H9 (cell line): ENCODE measurements at regions not wholly inside any gene's neighbourhood (a gene's known extent, or its start where the extent isn't known, plus 50 kb on each side); places are given as distances from the start of the nearest gene placed in this dataset.

Source experiments
- DNase-seq: peaks from one replicate; pipeline ENCODE4 v3.0.0-alpha.2; 2017
- H2AFZ ChIP-seq: one replicate; pipeline ENCODE4 v1.6.1; 2013; ENCODE audit warnings: mild to moderate bottlenecking, low read length, control low read depth, moderate library complexity
- H2AK5ac ChIP-seq: 2 replicates; pipeline ENCODE4 v1.6.1; 2013; ENCODE audit warnings: low read length, control low read depth, mixed read lengths; ENCODE audit not compliant: insufficient read length
- H2BK120ac ChIP-seq: one replicate; pipeline ENCODE4 v1.6.1; 2013; ENCODE audit warnings: low read depth, mild to moderate bottlenecking, low read length, control low read depth, inconsistent platforms; ENCODE audit not compliant: poor library complexity, severe bottlenecking
- H2BK12ac ChIP-seq: 2 replicates; pipeline ENCODE4 v1.6.1; 2013; ENCODE audit warnings: low read length, control low read depth, mixed read lengths, low read depth; ENCODE audit not compliant: insufficient read length
- H2BK15ac ChIP-seq: 2 replicates; pipeline ENCODE4 v1.6.1; 2013; ENCODE audit warnings: low read depth, low read length, control low read depth
- H2BK20ac ChIP-seq: one replicate; pipeline ENCODE4 v1.6.1; 2013; ENCODE audit warnings: low read depth, mild to moderate bottlenecking, low read length, control low read depth, inconsistent platforms; ENCODE audit not compliant: poor library complexity, severe bottlenecking
- H2BK5ac ChIP-seq: 2 replicates; pipeline ENCODE4 v1.6.1; 2013; ENCODE audit warnings: low read length, control low read depth, mixed read lengths; ENCODE audit not compliant: insufficient read length
- H3K14ac ChIP-seq: 2 replicates; pipeline ENCODE4 v1.6.1; 2013; ENCODE audit warnings: low read length, control low read depth; ENCODE audit not compliant: insufficient read depth
- H3K18ac ChIP-seq: 2 replicates; pipeline ENCODE4 v1.6.1; 2013; ENCODE audit warnings: low read depth, mild to moderate bottlenecking, mixed read lengths, low read length, control low read depth; ENCODE audit not compliant: insufficient read length
- H3K23ac ChIP-seq: 2 replicates; pipeline ENCODE4 v1.6.1; 2013; ENCODE audit warnings: low read length, control low read depth, mixed read lengths, low read depth; ENCODE audit not compliant: insufficient read length
- H3K23me2 ChIP-seq: 2 replicates; pipeline ENCODE4 v1.6.1; 2013; ENCODE audit warnings: low read depth, mild to moderate bottlenecking, mixed read lengths, low read length, control low read depth; ENCODE audit not compliant: insufficient read length, poor library complexity, severe bottlenecking
- H3K27ac ChIP-seq: 2 replicates; pipeline ENCODE4 v1.5.1; 2013; ENCODE audit warnings: low read length, control low read depth, mixed read lengths, low read depth; ENCODE audit not compliant: insufficient read length
- H3K27me3 ChIP-seq: 2 replicates; pipeline ENCODE4 v1.6.1; 2013; ENCODE audit warnings: low read length, control low read depth, inconsistent platforms; ENCODE audit not compliant: insufficient read depth
- H3K4ac ChIP-seq: 2 replicates; pipeline ENCODE4 v1.6.1; 2013; ENCODE audit warnings: low read depth, mild to moderate bottlenecking, control low read depth, inconsistent platforms, low read length, moderate library complexity
- H3K4me1 ChIP-seq: 2 replicates; pipeline ENCODE4 v1.6.1; 2013; ENCODE audit warnings: low read length, control low read depth, inconsistent platforms; ENCODE audit not compliant: insufficient read depth
- H3K4me2 ChIP-seq: 2 replicates; pipeline ENCODE4 v1.6.1; 2013; ENCODE audit warnings: low read length, control low read depth, mixed read lengths; ENCODE audit not compliant: insufficient read length, insufficient read depth
- H3K56ac ChIP-seq: 2 replicates; pipeline ENCODE4 v1.6.1; 2013; ENCODE audit warnings: low read depth, mild to moderate bottlenecking, mixed read lengths, low read length, control low read depth; ENCODE audit not compliant: insufficient read length
- H3K79me1 ChIP-seq: 2 replicates; pipeline ENCODE4 v1.6.1; 2013; ENCODE audit warnings: low read depth, mild to moderate bottlenecking, moderate library complexity, low read length, control low read depth, inconsistent platforms; ENCODE audit not compliant: insufficient read depth, poor library complexity, severe bottlenecking
- H3K79me2 ChIP-seq: 2 replicates; pipeline ENCODE4 v1.6.1; 2013; ENCODE audit warnings: low read length, control low read depth, inconsistent platforms; ENCODE audit not compliant: insufficient read depth
- H3K9ac ChIP-seq: 2 replicates; pipeline ENCODE4 v1.6.1; 2013; ENCODE audit warnings: low read length, control low read depth, mixed read lengths; ENCODE audit not compliant: insufficient read length; ENCODE audit errors: extremely low read depth
- H3K9me3 ChIP-seq: one replicate; pipeline ENCODE4 v1.6.1; 2013; ENCODE audit warnings: low read depth, low read length, inconsistent platforms; ENCODE audit not compliant: control insufficient read depth
- H3T11ph ChIP-seq: one replicate; pipeline ENCODE4 v1.6.1; 2013; ENCODE audit warnings: mild to moderate bottlenecking, low read length, control low read depth, inconsistent platforms
- H4K20me1 ChIP-seq: one replicate; pipeline ENCODE4 v1.6.1; 2013; ENCODE audit not compliant: control insufficient read depth, insufficient read length, insufficient read depth
- H4K5ac ChIP-seq: 2 replicates; pipeline ENCODE4 v1.6.1; 2013; ENCODE audit warnings: low read depth, mild to moderate bottlenecking, mixed read lengths, low read length, control low read depth; ENCODE audit not compliant: insufficient read length
- H4K8ac ChIP-seq: replicated peaks from 2 replicates; pipeline ENCODE4 v1.6.1; 2013; ENCODE audit warnings: low read length, control low read depth, mixed read lengths, low read depth; ENCODE audit not compliant: insufficient read length
- H4K91ac ChIP-seq: 2 replicates; pipeline ENCODE4 v1.6.1; 2013; ENCODE audit warnings: low read depth, mild to moderate bottlenecking, moderate library complexity, mixed read lengths, low read length, control low read depth; ENCODE audit not compliant: insufficient read length
- H3K27ac Mint-ChIP-seq, 3 experiments: 2 replicates in 2 of 3; 3 replicates in 1 of 3; pipeline ENCODE4 v1.8.0; 2020 to 2021; ENCODE audit warnings: mixed read lengths in 3 of 3, mild to moderate bottlenecking in 1 of 3, moderate library complexity in 1 of 3
- H3K27me3 Mint-ChIP-seq: 2 replicates; pipeline ENCODE4 v1.8.0; 2021; ENCODE audit warnings: low read depth, mild to moderate bottlenecking, moderate library complexity, mixed read lengths
- H3K36me3 Mint-ChIP-seq, 3 experiments: 2 replicates in 2 of 3; 3 replicates in 1 of 3; pipeline ENCODE4 v1.8.0; 2020 to 2021; ENCODE audit warnings: low read depth in 3 of 3, mixed read lengths in 3 of 3; ENCODE audit not compliant: insufficient read depth in 1 of 3
- H3K4me1 Mint-ChIP-seq, 2 experiments: 2 replicates each; pipeline ENCODE4 v1.8.0; 2020; ENCODE audit warnings: mixed read lengths in 2 of 2
- H3K4me3 Mint-ChIP-seq, 2 experiments: 2 replicates in 1 of 2; 3 replicates in 1 of 2; pipeline ENCODE4 v1.8.0; 2020 to 2021; ENCODE audit warnings: mild to moderate bottlenecking in 2 of 2, mixed read lengths in 2 of 2, moderate library complexity in 1 of 2
- H3K9me3 Mint-ChIP-seq, 2 experiments: 2 replicates in 1 of 2; 3 replicates in 1 of 2; pipeline ENCODE4 v1.8.0; 2020; ENCODE audit warnings: mild to moderate bottlenecking in 2 of 2, mixed read lengths in 2 of 2, moderate library complexity in 1 of 2
- WGBS: extraction: QIAGEN DNeasy Blood & Tissue Kit; methylation state at CpG from one replicate; pipeline ENCODE4 v1.1.7; 2013; ENCODE audit warnings: missing lambda C conversion rate, low lambda C conversion rate, mixed read lengths; ENCODE audit not compliant: insufficient read length; ENCODE audit errors: extremely low coverage; 5-methylcytosine and 5-hydroxymethylcytosine counted together
- TF ChIP-seq, protein P1 (sequence below): fragments of 200-600 bp; sonication (generic); conservative IDR thresholded peaks from 3 replicates; pipeline ENCODE4 v1.8.0; 2021; ENCODE audit warnings: antibody characterized with exemption, mild to moderate bottlenecking

DNA sequence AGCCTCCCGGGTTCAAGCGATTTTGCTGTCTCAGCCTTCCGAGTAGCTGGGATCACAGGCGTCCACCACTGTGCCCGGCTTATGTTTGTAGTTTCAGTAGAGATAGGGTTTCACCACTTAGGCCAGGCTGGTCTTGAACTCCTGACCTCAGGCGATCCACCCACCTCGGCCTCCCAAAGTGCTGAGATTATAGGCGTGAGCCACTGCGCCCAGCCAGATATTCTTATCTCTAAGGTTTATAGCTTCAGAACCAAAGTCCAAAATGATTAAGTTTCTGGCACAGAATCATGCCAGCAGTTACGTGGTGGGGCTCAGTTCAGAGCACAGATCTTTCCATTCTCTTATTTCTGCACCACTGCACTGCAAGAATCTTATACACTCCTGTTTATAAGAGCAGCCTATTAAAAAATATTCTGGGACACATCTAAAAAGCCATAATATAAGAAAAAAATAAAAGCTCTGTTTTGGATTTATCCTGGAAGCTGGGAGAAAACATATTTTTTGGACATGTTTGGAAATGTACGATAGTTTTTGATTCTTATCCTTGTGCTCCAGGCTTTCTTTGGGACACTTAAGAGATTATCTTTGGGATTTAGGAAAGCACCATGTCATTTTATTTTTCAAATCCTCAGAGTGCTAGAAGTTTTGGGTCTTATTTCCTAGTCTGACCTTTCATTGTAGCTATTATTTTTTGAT is 129.6 kb downstream of the LMNTD1 start:
- Histone ChIP-seq H3K23me2 (no peaks in the 10 kb centered on the region), H3K9me3 (no peaks in the 10 kb centered on the region), H3K79me1 (no peaks in the 10 kb centered on the region), H2BK20ac (no peak overlapping the region), H3K27me3 (no peaks in the 10 kb centered on the region), H4K20me1 (no peaks in the 10 kb centered on the region), H3K4me2 (no peak overlapping the region), H3K4ac (no peak overlapping the region), H3K4me1 (no peaks in the 10 kb centered on the region), H2AFZ (no peak overlapping the region), H3K56ac (no peak overlapping the region), H2BK120ac (no peak overlapping the region), H2AK5ac (no peak overlapping the region), H2BK5ac (no peak overlapping the region), H3K27ac (no peak overlapping the region), H2BK12ac (no peak overlapping the region), H3K23ac (no peak overlapping the region), H2BK15ac (no peak overlapping the region), H3K79me2 (no peaks in the 10 kb centered on the region), H3K14ac (no peak overlapping the region), H4K5ac (no peak overlapping the region), H4K91ac (no peak overlapping the region), H3K9ac (no peak overlapping the region), H4K8ac (no peak overlapping the region), H3T11ph (no peak overlapping the region), H3K18ac (no peak overlapping the region)
- no peaks in the 10 kb centered on the region for H3K4me1 Mint-ChIP-seq
- no peak for DNase-seq
- H3K36me3 Mint-ChIP-seq = no peaks in the 10 kb centered on the region
- no peaks in the 10 kb centered on the region for H3K27me3 Mint-ChIP-seq
- no peak overlapping the region for H3K4me3 Mint-ChIP-seq
- TF ChIP-seq, protein P1, sequence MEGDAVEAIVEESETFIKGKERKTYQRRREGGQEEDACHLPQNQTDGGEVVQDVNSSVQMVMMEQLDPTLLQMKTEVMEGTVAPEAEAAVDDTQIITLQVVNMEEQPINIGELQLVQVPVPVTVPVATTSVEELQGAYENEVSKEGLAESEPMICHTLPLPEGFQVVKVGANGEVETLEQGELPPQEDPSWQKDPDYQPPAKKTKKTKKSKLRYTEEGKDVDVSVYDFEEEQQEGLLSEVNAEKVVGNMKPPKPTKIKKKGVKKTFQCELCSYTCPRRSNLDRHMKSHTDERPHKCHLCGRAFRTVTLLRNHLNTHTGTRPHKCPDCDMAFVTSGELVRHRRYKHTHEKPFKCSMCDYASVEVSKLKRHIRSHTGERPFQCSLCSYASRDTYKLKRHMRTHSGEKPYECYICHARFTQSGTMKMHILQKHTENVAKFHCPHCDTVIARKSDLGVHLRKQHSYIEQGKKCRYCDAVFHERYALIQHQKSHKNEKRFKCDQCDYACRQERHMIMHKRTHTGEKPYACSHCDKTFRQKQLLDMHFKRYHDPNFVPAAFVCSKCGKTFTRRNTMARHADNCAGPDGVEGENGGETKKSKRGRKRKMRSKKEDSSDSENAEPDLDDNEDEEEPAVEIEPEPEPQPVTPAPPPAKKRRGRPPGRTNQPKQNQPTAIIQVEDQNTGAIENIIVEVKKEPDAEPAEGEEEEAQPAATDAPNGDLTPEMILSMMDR = no peak
- no CpG with 5 or more reads among the region's 11 CpGs for WGBS
- no peak overlapping the region for H3K27ac Mint-ChIP-seq
- no peaks in the 10 kb centered on the region for H3K9me3 Mint-ChIP-seq
